Right lobe of liver (tissue), 4 donors: ENCODE measurements at regions not wholly inside any gene's neighbourhood (a gene's known extent, or its start where the extent isn't known, plus 50 kb on each side); places are given as distances from the start of the nearest gene placed in this dataset.

Experiments
- CTCF ChIP-seq, 4 donors: fragments of 200-600 bp in 3 of 4; fragments of 450-650 bp in 1 of 4; IDR thresholded peaks; one replicate each; pipeline versions ENCODE4 v1.5.1 to v1.8.0; 2016 to 2022; ENCODE audit warnings: antibody characterized with exemption in 4 of 4, mild to moderate bottlenecking in 2 of 4
- POLR2A ChIP-seq: fragments of 450-650 bp; IDR thresholded peaks from one replicate; pipeline ENCODE4 v1.6.1; 2017; ENCODE audit warnings: antibody characterized with exemption, mild to moderate bottlenecking
- donor health status: DM: no; HTN: no; CAD: no.
- donor health status: DM: no; HTN: no; CAD: no.
- donor health status: DM: no; HTN: yes; CAD: no.

- TF ChIP-seq CTCF (IDR thresholded peaks at IDR 0.05) (no peak), POLR2A (no peak)
Observed at GRCh38 chr13:33583398-33583797, 234.6 kb upstream of the RFC3 start.
